ENCODE measurements at regions not wholly inside any gene's neighbourhood (a gene's known extent, or its start where the extent isn't known, plus 50 kb on each side); places are given as distances from the start of the nearest gene placed in this dataset.

- H3K4me1 ChIP-seq (ENCODE audit: control insufficient read depth in 1 of 2, insufficient read depth in 1 of 2, low read depth in 1 of 2, low read length in 1 of 2), result no peaks in the 10 kb centered on the region
- H3K4me3 ChIP-seq (ENCODE audit: low read depth in 1 of 2, low read length in 1 of 2), result no peak overlapping the region
- no peaks in the 10 kb centered on the region for H3K36me3 ChIP-seq
- no peaks in the 10 kb centered on the region for H3K27me3 ChIP-seq
- no peaks in the 10 kb centered on the region for H3K9me3 ChIP-seq
- no peak overlapping the region for H3K27ac ChIP-seq
- no peak for TF ChIP-seq CTCF (IDR thresholded peaks at IDR 0.05)
These were observed 484.1 kb upstream of the SALL1 start for GRCh38 chr16:51635181-51635580.

GRCh38 chr16:51630076-51630475 is 479.0 kb upstream of the SALL1 start:
- H3K9me3 ChIP-seq, result no peaks in the 10 kb centered on the region
- H3K4me1 ChIP-seq (ENCODE audit: control insufficient read depth in 1 of 2, insufficient read depth in 1 of 2, low read depth in 1 of 2, low read length in 1 of 2), result no peaks in the 10 kb centered on the region
- no peaks in the 10 kb centered on the region for H3K27me3 ChIP-seq
- H3K4me3 ChIP-seq (ENCODE audit: low read depth in 1 of 2, low read length in 1 of 2), result no peak overlapping the region
- no peaks in the 10 kb centered on the region for H3K36me3 ChIP-seq
- H3K27ac ChIP-seq, result no peak overlapping the region
- no peak for TF ChIP-seq CTCF (IDR thresholded peaks at IDR 0.05)

- Histone ChIP-seq H3K9me3 (no peaks in the 10 kb centered on the region), H3K36me3 (no peaks in the 10 kb centered on the region), H3K27me3 (no peaks in the 10 kb centered on the region), H3K27ac (no peak overlapping the region), H3K4me3 (ENCODE audit: low read depth in 1 of 2, low read length in 1 of 2) (no peak overlapping the region), H3K4me1 (ENCODE audit: control insufficient read depth in 1 of 2, insufficient read depth in 1 of 2, low read depth in 1 of 2, low read length in 1 of 2) (no peaks in the 10 kb centered on the region)
- no peak for TF ChIP-seq CTCF (IDR thresholded peaks at IDR 0.05)
These were observed 478.5 kb upstream of the SALL1 start for GRCh38 chr16:51629576-51629975.

GRCh38 chr16:51624080-51624775 is 473.2 kb upstream of the SALL1 start:
- no peak for TF ChIP-seq CTCF (IDR thresholded peaks at IDR 0.05)
- Histone ChIP-seq H3K27me3 (no peaks in the 10 kb centered on the region), H3K27ac (no peak overlapping the region), H3K4me1 (ENCODE audit: control insufficient read depth in 1 of 2, insufficient read depth in 1 of 2, low read depth in 1 of 2, low read length in 1 of 2) (no peaks in the 10 kb centered on the region), H3K36me3 (no peaks in the 10 kb centered on the region), H3K4me3 (ENCODE audit: low read depth in 1 of 2, low read length in 1 of 2) (no peak overlapping the region), H3K9me3 (no peaks in the 10 kb centered on the region)

- Histone ChIP-seq H3K27me3 (no peaks in the 10 kb centered on the region), H3K27ac (no peak overlapping the region), H3K9me3 (no peaks in the 10 kb centered on the region), H3K4me1 (ENCODE audit: control insufficient read depth in 1 of 2, insufficient read depth in 1 of 2, low read depth in 1 of 2, low read length in 1 of 2) (no peaks in the 10 kb centered on the region), H3K4me3 (ENCODE audit: low read depth in 1 of 2, low read length in 1 of 2) (no peak overlapping the region), H3K36me3 (no peaks in the 10 kb centered on the region)
- TF ChIP-seq CTCF (IDR thresholded peaks at IDR 0.05), result no peak
These were observed 470.5 kb upstream of the SALL1 start for GRCh38 chr16:51621610-51622009.
